ENCODE measurements at regions not wholly inside any gene's neighbourhood (a gene's known extent, or its start where the extent isn't known, plus 50 kb on each side); places are given as distances from the start of the nearest gene placed in this dataset.
"Not testable (repeated sequence)": the region's sequence is repeated elsewhere in the genome, so short reads cannot be mapped to it uniquely, and the experiment has no call there.

- DNase-seq, result no peak
Observed at GRCh38 chr7:25735674-25736242, 416.2 kb upstream of the NFE2L3 start.

- no peak for DNase-seq
Observed at GRCh38 chr7:25738528-25738927, 413.5 kb upstream of the NFE2L3 start.

DNA sequence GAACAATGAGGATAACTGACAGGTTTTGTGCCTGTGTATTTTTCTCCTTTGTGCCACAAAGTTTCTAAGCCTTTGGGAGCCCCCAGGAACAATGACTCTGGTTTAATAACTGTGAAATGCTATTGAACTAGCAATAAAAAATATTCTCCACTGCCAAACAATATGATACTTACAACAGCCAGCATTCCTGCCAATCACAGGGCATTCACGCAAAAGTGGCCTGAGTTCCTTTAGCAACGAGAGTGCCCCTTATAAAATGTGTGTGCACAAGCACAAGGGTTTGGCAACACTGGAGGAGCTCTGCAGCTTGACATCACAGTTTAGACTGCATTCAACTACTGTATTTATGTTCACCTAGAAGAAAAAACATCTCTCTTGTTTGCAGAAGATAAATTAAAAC, 412.9 kb upstream of the NFE2L3 start:
- no peak for DNase-seq

GRCh38 chr7:25742316-25742715, 409.7 kb upstream of the NFE2L3 start:
- no peak for DNase-seq

- DNase-seq, result not testable (repeated sequence)
Observed at GRCh38 chr7:25743670-25744451, 408.1 kb upstream of the NFE2L3 start.

DNA sequence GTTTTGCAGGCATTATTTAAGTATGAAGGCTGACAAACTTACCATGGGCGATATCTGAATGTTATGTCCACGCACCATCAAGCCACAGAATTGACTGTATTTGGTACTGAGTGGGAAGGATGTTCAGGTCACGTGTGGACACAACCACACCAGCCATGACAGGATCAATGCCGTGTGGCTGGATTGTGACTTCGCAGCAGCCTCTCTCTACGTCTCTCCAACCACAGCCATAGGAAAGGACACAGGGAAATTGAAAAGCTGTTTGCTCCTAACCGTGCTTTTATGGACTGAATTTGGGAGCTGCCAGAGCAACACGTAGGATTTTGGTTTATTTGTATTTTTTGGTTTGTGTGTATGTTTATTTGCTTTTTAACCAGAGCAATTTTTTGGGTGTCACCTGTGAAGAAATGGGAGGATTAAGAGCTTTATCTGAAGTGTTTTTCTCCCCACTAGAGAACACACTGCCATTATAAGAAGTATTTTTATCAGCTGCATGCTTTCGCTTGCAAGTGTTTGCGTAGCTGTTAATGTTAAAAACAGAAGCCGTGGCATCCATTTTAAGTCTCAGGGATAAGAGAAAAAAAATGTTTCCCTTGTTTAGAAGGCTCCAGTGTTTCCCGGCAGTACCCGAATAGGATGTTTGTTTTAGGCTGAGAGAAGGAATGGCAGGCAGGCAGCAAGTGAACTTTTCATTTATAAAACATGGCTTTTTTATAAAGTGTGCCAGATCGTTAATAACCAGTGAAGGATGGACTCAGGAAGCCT, 401.1 kb upstream of the NFE2L3 start:
- peak in 3 of 51 donors; percentile 3 to 15 (median 6) for DNase-seq

DNA sequence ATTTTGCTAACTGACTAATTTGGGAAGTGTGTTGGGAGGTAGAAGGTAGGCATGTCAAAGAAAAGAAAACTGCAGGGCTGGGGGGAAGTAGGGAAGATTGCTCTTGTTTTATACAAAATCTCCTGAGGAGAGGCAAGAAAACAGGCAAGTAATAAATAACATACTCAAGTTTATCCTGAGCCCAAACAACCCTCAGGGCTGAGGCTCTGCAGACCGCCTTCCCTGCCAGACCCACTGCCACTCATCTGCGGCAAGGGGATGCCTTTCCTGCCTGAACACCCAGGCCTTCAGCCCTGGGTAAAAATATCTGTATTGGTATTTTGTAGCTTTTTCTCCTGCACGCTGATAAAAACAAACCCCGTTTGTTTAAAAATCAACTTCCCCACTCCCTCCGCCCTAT, 399.8 kb upstream of the NFE2L3 start:
- no peak for DNase-seq

DNA sequence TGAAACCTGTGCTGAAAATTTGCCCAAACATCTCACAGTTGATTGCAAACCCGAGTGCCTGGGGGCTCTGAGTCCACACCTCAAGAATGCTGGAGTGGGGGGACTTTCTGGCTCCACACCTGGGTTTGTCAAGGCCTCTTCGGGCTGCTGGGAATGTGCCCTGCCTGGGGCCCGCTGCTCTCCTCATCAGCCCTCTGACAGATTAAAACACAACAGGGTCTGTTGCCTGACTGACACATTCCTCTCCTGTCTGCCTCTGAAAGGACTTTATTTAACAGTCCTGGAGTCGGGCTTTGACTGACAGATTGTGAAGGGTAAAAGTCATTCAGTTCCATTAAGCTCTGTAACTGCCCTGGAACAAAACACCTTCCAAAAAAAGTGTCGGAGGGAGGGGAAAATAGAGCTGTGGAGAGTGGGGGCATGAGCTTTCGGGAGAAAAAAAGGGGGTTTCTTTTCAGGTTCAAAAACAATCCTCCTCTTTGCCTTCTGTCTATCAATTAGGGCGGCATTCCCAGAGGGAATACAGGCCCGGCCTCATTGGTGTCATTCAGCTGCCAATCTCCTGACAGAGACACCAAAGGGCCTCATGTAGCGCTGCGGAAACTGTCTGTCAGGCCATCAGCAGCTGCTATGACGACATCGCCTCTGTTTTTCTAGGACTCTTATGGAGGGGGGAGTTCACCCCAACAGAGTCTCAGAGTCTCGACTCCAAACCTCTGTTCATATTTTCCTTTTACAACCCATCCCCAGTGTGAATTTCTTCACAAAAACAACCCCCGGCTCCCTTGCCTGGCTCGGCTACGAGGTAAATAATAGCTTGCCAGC, 398.8 kb upstream of the NFE2L3 start:
- peak in 14 of 51 donors; percentile 2 to 45 (median 13) for DNase-seq

GRCh38 chr7:25753837-25754236, 398.2 kb upstream of the NFE2L3 start:
- no peak for DNase-seq

GRCh38 chr7:25754333-25754732, 397.7 kb upstream of the NFE2L3 start:
- DNase-seq, result no peak

DNA sequence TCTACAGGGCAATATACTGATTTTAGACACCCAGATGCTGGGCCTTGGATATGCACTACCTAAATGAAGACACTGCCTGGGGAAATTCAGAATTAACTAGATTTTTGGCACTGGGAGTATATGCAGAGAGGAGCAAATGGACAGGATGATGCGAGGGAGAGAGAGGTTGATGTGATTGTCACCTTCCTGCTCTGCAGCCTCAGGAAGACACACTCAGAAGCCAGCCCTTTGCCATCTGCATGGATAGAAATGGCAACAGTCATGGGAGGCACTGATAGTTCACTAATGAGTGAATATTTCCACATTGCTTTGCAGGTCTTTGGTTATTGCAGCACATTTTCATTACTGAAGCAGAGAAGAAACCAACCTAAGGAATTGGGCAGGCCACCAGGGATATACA, 397.2 kb upstream of the NFE2L3 start:
- DNase-seq, result no peak

DNA sequence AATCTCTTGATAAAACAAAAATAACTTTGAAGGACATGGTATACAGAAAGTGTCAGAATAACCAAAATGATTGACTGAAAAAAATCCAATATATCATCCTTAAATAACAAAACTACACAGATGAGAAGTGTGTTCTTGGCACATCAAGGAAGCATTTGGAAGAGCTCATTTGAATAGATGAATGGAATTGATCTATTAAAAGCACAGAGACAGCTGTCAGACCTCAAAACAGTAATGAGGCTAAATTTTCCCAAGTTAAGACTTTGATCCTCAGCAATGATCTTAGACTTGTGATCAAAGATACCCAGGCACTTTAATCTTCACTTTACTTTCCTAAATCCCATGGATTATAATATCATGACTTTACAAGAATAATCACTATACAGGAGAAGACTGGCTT, 395.4 kb upstream of the NFE2L3 start:
- no peak for DNase-seq

DNA sequence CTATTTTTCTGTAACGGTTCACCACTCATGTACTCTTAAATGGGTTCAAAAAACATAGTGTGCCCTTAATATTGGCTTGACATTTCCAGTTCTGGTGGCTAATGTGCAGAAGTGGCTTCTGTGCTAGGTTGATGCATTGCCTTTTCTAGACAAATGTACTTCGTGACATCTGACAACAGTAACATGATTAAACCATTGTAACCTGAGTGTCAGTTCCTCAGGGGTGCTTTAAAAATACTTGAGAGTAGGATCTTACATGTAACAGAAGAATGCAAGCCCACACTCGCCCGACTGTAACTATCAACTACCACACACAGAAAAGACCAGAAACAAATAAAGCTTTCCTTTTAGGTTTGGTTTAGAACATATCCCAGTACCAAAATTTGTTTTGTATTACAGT, 393.4 kb upstream of the NFE2L3 start:
- DNase-seq, result no peak

DNA sequence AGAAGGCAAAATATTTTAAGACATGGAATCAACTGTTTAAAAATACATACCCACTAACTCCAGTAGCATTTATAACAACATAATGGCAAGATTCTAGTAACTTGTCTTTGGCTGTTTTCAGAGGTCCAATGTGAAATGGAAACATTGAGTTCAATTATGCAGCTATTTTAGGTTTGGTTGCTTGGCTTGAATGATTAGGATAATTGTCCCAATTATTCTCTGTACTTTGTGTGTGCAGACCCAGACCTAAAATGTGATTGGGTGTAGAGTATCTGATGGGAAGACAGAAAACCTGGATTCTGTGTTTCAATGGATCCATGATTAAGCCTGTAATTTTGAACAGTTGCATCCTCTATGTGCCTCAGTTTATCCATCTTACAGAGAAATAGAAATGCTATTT, 392.7 kb upstream of the NFE2L3 start:
- no peak for DNase-seq

DNA sequence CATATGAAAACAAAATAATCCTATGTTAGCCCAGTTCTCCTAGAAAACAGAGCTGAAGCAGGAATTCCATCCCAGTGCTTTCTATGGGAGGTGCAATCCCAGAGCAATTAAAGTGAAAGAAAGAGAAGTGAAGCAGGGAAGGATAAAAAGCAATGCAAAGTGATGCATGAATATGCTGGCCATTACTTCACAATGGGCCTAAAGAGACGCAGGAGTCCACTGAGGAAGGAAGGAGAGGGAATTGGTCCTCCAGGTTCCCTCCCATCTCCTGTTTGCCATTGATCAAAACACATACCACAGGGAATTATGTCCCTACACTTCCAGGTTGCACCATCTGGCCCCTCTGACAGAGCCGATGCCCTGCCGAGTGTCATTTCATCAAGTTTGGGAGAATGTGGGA, 392.2 kb upstream of the NFE2L3 start:
- no peak for DNase-seq

DNA sequence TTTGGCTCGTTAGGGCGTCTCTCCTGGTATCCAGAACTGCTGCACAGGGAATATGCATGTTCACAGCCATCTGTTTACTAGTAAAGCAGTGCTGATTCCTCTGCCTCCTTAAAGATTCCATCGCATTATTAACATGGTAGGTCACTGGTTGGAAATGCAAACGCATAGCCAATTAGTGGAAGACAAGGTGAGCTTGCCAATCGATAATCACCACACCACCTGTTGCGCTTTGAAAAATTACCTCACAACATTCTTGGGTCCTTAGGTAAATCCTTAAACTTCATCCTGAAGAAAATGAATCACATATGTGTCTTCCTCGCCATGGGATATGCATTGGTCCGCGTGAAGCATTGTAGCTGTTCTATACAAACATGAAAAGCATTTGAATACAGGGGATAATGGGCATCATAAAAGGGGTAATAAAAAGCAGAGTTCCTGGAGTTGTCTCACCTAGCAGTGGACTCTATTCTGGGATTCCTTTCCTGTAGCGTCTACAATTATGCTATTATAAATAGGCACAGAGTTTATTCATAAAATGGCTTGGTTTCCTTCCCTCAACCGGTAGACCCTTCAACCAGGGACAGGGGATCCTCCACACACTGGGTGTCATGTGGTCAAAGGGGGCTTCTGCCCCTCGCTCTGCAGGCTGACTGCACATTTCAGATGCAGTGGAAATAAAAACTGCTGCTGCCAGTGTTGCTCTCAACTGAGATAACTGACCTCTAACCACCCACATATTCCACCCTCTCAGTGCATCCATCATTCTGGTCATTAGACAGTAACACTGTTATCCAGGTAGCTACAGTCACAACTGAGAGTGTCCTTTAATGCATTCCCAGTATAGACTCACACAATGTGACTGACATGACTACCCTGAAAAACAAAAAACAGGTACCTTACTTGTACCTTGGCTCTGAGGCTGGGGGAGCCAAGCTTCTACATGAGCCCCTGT, 389.2 kb upstream of the NFE2L3 start:
- DNase-seq, result no peak

DNA sequence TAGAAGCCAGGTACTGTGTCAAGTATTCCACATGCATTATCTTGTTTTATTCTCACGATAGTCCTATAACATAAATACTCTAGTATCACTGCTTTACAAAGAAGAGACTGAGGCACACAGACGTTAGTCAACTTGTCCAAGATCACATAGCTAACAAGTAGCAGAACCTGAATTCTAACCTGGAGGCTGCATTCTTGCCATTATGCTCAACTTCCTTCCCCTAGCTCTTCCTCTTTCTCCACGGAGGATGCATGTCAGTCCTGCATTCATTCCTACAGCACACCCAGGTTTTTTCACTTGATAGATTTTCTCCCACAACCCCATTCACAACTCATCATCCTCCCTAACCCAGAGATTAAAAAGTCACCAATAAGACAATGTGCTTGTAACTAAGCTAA, 388.5 kb upstream of the NFE2L3 start:
- DNase-seq, result no peak

DNA sequence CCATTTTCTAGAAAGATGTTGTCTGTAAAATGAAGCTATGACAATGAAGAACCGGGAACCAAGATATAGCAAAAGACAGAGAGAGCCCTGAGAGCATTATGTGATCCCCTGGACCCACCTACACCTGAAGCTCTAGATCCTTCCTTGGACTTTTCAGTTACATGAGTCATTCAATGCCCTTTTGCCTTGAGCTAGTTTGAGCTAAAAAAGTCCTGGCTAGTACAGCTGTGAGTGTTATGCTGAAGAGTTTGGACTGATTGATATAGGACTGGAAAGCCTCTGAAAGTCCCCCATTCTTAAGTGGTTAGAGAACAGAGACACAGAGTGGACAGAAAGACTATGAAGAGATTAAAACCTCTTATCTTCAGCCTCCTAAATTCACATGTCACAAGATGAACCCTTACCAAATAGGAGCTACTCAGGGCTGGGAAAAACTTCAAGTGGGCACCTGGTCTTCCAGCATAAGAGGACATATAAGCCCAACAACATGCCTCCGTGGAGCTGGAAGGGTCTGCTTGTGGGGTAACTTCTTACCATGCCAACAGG, 386.8 kb upstream of the NFE2L3 start:
- DNase-seq, result no peak

DNA sequence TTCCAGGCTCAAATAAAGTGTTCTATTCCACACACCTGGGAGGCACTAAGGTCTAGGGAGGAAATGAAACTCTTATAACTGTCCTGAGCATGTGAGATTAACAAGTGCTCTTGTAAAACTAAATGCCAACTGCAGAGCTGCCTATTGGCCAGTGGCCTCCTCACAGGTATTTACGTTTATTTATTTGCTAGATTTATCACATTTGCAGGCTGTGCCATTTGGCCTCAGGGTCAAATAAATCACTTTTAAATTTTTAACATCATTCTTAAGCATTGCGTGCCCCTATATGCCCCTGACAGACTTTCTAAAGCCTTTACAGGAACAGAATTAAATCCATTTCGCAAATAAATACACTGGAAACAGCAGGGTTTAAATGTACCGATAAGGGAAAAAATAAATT, 381.8 kb upstream of the NFE2L3 start:
- DNase-seq, result no peak

DNA sequence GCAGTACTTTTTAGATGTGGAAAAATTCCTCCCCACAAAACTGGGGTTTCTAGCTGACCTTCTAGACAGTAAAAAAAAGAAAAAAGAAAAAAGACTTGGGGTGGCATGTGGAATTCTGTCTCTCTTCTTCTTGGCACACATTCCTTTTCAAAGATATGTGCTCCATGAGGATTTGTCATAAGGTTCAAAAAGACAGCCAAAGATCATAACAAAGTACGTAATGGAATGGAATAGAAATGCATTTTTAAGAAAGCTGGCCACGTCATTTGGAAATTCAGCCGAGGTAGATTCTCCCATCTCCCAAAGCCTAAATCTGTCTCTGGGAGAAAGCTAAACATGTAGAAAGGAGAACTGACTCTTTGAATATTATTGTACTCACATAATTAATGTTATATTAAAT, 381.3 kb upstream of the NFE2L3 start:
- no peak for DNase-seq
